ENCODE measurements at regions not wholly inside any gene's neighbourhood (a gene's known extent, or its start where the extent isn't known, plus 50 kb on each side); places are given as distances from the start of the nearest gene placed in this dataset.
"Not testable (repeated sequence)": the region's sequence is repeated elsewhere in the genome, so short reads cannot be mapped to it uniquely, and the experiment has no call there.

GRCh38 chr2:54030806-54031205 is 60.0 kb upstream of the PSME4 start:
- no peak for DNase-seq

DNA sequence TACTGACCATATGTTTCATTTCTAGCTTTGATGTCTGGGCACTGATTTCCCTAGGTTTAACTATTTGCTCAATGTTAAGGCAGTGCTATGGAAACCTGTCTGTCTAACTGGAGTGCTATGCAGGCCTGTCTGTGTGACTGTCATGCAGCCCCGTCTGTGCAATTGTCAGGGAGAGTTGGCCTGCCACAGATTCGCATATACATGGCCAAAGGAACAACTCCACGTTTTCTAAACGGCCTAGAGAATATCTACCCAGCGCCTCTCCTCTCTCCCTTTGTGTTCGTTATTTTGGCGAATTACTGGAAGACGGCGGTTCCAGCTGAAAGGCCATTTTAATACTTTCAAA is 59.6 kb upstream of the PSME4 start:
- peak; percentile 76 for DNase-seq

GRCh38 chr2:54029721-54030395 is 59.1 kb upstream of the PSME4 start:
- peak; percentile 77 for DNase-seq

DNA sequence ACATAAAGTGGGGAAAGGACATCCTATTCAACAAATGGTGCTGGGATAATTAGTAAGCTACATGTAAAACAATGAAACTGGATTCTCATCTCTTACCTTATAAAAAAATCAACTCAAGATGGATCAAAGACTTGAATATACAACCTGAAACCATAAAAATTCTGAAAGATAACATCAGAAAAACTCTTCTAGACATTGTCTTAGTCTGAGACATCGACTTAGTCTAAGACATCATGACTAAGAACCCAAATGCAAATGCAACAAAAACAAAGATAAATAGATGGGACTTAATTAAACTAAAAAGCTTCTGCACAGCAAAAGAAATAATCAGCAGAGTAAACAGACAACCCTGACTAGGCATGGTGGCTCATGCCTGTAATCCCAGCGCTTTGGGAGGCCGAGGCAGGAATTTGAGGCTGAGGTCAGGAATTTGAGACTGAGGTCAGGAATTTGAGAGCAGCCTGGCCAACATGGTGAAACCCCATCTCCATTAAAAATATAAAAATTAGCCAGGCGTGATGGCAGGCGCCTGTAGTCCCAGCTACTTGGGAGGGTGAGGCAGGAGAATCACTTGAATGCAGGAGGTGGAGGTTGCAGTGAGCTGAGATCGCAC is 54.8 kb upstream of the PSME4 start:
- DNase-seq: not testable (repeated sequence)

DNA sequence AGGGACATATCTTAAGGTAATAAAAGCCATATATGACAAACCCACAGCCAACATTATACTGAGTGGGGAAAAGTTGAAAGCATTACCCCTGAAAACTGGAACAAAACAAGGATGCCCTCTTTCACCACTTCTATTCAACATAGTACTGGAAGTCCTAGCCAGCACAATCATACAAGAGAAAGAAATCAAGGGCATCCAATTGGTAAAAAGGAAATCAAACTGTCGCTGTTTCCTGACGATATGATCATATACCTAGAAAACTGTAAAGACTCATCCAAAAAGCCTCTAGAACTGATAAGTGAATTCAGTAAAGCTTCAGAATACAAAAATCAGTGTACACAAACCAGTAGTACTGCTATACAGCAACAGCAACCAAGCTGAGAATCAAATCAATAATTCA is 53.8 kb upstream of the PSME4 start:
- DNase-seq: no peak

DNA sequence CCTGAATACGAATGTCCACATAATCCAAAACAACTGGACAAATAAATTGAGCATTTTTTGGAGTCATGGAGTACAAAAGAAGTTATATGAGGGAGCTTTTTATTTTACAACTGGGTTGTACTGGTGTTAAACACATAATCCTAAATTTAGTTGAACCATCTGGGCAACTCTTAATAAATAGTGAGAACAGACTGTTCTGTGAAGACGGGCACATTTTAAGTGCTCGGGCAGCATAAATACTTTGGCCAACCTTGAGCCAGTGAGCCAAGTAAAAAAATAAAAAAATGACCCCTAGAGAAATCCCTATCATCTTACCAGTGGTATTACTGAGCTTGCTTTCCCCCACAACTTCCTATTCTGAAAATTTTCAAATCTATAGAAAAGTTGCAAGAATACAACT is 50.9 kb upstream of the PSME4 start:
- DNase-seq: no peak

DNA sequence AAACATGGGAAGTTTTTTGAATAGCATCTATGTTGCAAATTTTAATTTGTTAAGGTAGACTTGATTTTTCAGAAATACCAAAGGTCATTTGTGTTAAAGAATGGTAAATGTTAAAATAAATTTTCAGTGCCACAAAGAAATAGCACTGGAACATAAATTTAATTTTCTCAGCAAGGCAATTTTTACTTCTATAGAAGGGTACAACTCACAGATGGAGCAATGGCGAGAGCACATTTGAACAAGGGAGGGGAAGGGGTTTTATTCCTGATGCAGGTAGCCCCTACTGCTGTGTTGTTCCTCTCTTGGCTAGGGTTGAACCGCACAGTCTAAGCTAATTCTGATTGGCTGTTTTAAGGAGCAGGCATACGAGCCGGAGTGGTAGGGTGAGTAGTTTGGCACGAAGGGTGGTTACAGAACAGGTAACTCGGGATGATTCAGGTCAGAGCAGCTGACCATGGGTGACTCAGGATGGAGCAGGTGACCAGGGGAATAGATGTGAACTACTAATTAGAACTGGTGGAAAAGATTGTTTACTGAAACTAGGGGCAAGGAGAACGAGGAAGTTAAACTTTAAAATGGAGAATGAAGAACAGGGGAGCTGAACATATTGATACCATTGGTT is 50.1 kb upstream of the PSME4 start:
- DNase-seq: peak; percentile 64
